ENCODE measurements at regions not wholly inside any gene's neighbourhood (a gene's known extent, or its start where the extent isn't known, plus 50 kb on each side); places are given as distances from the start of the nearest gene placed in this dataset.

DNA sequence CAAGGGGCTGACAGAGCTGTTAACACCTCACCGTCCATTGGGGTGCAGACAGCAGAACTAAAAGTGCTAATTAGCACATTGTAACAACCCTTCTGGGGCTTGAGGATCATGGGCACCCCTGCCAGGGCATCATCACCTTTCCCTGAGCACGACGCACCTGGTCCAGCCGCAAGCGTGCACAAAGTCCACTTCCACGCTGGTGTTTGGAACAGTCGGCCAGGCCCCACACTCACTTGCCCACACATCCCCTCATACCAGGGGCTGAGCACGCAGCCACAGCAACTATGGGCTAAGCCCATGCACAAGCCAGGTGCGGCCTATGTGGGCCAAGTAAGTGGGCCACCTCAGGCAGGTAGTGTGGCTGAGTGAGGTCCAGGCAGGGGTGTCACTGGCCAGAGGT, 148.7 kb downstream of the CCDC59 start:
- TF ChIP-seq, protein P1, sequence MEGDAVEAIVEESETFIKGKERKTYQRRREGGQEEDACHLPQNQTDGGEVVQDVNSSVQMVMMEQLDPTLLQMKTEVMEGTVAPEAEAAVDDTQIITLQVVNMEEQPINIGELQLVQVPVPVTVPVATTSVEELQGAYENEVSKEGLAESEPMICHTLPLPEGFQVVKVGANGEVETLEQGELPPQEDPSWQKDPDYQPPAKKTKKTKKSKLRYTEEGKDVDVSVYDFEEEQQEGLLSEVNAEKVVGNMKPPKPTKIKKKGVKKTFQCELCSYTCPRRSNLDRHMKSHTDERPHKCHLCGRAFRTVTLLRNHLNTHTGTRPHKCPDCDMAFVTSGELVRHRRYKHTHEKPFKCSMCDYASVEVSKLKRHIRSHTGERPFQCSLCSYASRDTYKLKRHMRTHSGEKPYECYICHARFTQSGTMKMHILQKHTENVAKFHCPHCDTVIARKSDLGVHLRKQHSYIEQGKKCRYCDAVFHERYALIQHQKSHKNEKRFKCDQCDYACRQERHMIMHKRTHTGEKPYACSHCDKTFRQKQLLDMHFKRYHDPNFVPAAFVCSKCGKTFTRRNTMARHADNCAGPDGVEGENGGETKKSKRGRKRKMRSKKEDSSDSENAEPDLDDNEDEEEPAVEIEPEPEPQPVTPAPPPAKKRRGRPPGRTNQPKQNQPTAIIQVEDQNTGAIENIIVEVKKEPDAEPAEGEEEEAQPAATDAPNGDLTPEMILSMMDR (IDR thresholded peaks at IDR 0.05): no peak
- TF ChIP-seq ZFX (IDR thresholded peaks at IDR 0.05; ENCODE audit: borderline replicate concordance): no peak

Measured in 22Rv1 (cell line).